RPMI7951 (cell line): ENCODE measurements at regions not wholly inside any gene's neighbourhood (a gene's known extent, or its start where the extent isn't known, plus 50 kb on each side); places are given as distances from the start of the nearest gene placed in this dataset.
"Not testable (repeated sequence)": the region's sequence is repeated elsewhere in the genome, so short reads cannot be mapped to it uniquely, and the experiment has no call there.

Source experiments
- DNase-seq: peaks from one replicate; pipeline ENCODE4 v3.0.0-alpha.2; 2012; ENCODE audit warnings: low read depth

DNA sequence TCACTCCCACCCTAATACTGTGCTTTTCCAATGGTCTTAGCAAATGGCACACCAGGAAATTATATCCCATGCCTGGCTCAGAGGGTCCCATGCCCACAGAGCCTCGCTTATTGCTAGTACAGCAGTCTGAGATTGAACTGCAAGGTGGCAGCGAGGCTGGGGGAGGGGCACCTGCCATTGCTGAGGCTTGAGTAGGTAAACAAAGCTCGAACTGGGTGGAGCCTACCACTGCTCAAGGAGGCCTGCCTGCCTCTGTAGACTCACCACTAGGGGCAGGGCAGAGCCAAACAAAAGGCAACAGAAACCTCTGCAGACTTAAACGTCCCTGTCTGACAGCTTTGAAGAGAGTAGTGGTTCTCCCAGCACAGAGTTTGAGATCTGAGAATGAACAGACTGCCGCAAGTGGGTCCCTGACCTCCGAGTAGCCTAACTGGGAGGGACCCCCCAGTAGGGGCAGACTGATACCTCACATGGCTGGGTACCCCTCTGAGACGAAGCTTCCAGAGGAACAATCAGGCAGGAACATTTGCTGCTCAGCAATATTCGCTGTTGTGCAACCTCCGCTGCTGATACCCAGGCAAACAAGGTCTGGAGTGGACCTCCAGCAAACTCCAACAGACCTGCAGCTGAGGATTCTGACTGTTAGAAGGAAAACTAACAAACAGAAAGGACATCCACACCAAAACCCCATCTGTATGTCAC, 150.7 kb upstream of the FOXA2 start:
- DNase-seq, result not testable (repeated sequence)

DNA sequence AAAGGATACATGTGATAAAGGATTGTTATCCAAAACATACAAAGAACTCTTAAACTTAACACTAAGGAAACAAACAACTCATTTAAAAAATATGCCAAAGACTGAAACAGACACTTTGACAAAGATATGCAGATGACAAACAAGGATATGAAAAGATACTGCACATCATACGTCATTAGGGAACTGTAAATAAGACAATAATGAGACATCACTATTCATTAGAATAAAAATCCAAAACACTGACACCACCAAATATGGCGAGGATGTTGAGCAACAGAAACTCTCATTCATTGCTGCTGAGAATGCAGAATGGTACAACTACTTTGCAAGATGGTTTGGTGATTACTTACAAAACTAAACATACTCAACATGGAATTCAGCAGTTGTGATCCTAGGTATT, 156.5 kb upstream of the FOXA2 start:
- no peak for DNase-seq

- DNase-seq, result no peak
Observed at GRCh38 chr20:22744341-22745193, 160.2 kb upstream of the FOXA2 start.

- DNase-seq, result no peak
Observed at GRCh38 chr20:22745194-22745500, 160.8 kb upstream of the FOXA2 start.

GRCh38 chr20:22746957-22747356, 162.6 kb upstream of the FOXA2 start:
- no peak for DNase-seq

- DNase-seq, result no peak
Observed at GRCh38 chr20:22752324-22752723, 168.0 kb upstream of the FOXA2 start.

GRCh38 chr20:22757424-22758183, 173.2 kb upstream of the FOXA2 start:
- DNase-seq, result no peak

GRCh38 chr20:22758815-22759214, 174.4 kb upstream of the FOXA2 start:
- no peak for DNase-seq

DNA sequence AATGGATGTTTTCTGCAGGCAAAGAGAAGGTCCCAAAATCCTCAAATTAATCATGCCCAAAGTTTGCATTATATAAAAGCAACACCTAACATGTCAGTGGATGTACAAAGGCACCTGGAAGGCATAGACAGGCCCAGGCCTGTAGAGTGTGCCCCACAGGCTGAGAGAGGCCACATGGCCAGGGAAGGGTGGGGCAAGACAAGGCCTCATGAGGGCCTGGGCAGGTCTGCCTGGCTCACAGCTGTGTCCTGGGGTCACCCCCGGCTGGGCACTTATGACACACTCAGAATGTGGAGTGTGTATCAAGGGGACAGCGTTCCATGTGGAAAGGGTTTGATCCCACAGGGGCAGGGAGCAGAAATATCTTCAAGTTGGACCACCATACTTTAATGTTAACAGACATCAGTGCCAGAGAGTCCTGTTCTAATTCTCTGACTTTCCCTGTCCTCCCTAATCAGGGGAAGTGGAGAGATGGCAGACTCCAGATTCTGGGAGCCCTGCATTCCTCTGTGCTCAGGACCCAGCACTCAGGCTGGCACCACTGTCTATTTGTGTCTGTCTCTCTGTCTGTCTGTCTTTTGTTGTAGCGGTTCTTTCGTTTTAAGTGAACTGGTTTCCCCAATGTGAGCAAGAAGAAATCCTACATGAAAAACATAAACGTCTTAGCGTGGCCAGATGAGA, 178.3 kb upstream of the FOXA2 start:
- peak; percentile 39 for DNase-seq

GRCh38 chr20:22763257-22763906, 179.0 kb upstream of the FOXA2 start:
- DNase-seq, result peak; percentile 83

DNA sequence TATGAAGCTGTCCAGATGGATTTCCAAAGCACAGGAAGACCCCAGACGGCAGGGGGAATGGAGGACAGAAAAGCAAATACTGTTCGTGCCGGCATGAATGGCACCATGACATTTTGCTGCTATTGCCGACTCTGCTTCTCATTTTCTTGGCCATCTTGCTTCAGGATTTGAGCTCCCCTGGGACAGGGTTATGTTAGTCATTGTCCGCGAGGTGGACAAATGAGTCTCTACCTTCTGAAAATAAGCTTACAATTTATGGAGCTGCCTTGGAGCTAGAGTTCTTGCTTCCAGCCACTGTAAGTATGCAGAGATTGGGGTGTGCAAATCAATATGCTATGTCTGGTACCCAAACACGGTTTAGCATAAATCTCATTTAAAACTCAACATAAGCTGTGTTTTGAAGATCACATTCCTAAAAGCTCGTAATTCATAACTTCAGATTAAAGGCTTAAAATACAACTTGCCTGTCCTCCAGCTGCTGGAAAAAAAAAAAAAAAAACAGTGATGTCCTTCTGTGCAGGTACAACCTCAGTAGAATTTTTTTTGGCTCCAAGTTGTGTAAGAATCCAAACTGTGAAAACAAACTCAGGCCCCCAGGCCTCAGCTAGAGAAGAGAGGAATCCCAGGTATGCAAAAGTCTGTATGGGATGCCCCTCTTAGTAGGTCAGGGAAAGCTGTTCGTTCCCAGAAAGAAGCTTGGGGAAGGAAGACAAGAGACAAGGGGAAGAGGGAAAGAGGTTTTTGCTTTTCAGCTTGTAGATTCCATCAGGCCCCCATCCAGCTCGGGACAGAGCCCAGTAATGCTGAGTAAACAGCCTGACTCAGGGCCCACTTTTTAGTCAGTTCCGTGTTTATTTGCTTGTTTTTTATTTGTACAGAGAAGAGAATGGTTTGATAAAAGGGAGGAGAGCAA, 184.2 kb upstream of the FOXA2 start:
- no peak for DNase-seq

DNA sequence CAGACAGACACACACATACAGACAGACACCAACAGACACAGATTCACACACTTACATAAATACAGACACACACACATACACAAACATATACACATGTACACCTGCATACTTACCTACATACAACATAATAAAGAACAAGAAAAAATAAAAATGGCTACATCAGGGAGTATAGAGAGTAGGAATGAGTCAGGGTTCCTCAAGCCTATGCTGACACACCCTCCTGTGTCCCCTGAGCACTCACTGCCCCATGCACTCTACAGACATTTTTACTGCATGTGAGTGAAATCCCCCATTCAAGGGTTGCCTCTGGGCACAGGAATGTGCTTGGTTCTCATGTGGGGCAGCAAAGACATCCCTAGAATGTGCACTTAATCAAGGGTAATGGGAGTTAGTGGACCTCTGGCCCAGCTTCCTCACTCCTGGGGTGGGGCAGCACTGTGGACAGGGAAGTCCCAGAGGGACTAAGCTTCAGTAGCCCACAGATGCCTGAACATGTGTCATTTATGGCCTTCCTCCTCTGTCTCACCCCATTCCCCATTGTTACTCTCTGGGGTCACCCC, 185.9 kb upstream of the FOXA2 start:
- DNase-seq, result no peak

DNA sequence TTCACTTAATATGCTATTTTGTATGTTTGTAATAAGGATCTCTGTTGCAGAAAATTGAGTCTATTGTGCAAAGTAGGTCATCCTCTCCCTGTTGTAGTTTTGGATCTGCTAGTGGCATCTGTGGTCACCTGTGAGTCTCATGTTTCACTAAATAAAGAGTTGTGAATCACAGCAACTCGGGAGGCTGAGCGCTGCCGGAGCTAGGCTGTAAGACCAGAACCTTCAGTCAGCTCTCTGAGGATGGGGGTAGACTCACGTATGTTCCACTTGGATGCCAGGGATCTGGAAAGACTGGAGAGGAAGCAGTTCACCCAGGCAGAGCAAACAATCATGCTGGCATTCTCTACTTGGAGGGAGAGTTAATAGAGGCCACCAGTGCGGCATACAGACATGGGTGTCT, 187.3 kb upstream of the FOXA2 start:
- peak; percentile 62 for DNase-seq

DNA sequence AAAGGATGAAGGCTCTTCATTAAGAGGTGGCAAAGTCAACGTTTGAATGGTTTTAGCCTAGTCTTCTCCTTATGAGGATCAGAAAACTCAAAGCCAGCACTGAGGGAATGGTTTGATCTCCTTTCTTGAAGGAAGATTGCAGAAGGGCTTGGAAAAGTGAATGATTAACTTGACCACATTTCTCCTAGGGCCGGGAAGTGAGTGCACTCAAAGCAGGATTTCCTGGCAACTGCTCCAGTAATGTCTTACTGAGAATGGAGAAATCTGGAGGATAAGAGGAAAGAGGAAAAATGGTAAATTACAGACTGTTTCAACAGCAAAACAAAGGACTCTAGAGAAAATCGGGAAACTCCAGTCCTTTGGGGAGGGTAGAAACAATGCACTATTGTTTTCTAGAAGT, 189.0 kb upstream of the FOXA2 start:
- DNase-seq, result no peak

GRCh38 chr20:22775256-22775655, 190.9 kb upstream of the FOXA2 start:
- peak; percentile 40 for DNase-seq

- DNase-seq, result peak; percentile 89
Observed at GRCh38 chr20:22775671-22776139, 191.3 kb upstream of the FOXA2 start.

DNA sequence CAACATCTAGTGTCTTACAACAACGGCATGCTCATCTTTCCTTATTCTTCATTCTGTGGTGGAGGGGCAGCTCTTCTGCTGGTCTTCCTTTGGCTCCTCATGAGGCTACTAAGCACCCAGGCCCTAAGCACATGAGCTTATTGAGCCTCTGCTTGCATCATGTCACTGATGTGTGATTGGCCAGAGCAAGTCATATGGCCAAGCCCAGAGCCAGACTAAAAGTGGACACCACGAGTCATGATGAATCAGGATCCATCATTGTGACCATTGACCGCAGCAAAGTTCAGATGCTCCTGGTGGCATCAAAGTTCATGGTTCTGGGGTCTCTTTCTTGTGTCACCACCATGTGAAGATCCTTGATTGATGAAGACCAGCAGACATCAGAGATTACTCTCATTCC, 192.0 kb upstream of the FOXA2 start:
- peak; percentile 46 for DNase-seq

- DNase-seq, result no peak
Observed at GRCh38 chr20:22779878-22780277, 195.5 kb upstream of the FOXA2 start.

- DNase-seq, result no peak
Observed at GRCh38 chr20:22781869-22782268, 197.5 kb upstream of the FOXA2 start.

DNA sequence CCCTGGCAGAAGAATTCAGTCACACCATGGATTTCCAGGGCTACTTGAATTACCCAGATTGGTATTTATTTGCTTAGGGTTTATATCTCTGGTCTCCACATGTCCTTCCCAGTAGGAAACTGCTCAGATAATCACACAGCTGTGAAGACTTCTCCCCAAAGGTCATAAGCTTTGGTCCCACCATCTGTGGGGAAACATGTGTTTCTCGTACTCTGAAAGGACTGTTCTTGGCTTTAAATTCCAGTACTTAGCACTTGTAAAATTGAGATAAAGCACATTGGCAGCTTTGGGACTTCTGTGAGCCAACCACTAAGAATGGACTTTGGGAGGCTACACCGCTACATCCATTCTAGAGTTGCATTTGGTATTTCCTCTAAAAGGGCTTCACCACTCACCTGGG, 205.3 kb upstream of the FOXA2 start:
- DNase-seq, result peak; percentile 31
